Ovary (tissue), 7 donors: ENCODE measurements at regions not wholly inside any gene's neighbourhood (a gene's known extent, or its start where the extent isn't known, plus 50 kb on each side); places are given as distances from the start of the nearest gene placed in this dataset.

Experiments
- DNase-seq, 5 donors: peaks; one replicate each; pipeline ENCODE4 v3.0.0-alpha.2; 2019 to 2020
- H3K27ac ChIP-seq, 2 donors: fragments of 200-600 bp; one replicate each; pipeline versions ENCODE4 v1.5.1 to v1.8.0; 2019 to 2022
- H3K27me3 ChIP-seq: fragments of 200-600 bp; one replicate; pipeline ENCODE4 v1.8.0; 2022
- H3K36me3 ChIP-seq: fragments of 200-600 bp; sonication (generic); one replicate; pipeline ENCODE4 v1.5.1; 2019
- H3K4me1 ChIP-seq: one replicate; pipeline ENCODE4 v1.8.1; 2013; ENCODE audit warnings: mild to moderate bottlenecking, moderate library complexity; ENCODE audit not compliant: insufficient read depth
- H3K4me3 ChIP-seq: fragments of 200-600 bp; sonication (generic); one replicate; pipeline ENCODE4 v1.5.1; 2017
- H3K9me3 ChIP-seq, 2 donors: fragments of 200-600 bp in 1 of 2; sonication (generic) in 1 of 2; one replicate each; pipeline versions ENCODE4 v1.5.1 to v1.8.1; 2013 to 2019; ENCODE audit warnings: mild to moderate bottlenecking in 1 of 2, moderate library complexity in 1 of 2
- CTCF ChIP-seq, 3 donors: fragments of 450-650 bp in 2 of 3; fragments of 200-600 bp in 1 of 3; IDR thresholded peaks; one replicate each; pipeline versions ENCODE4 v1.5.1 to v1.8.0; 2016 to 2022; ENCODE audit warnings: antibody characterized with exemption in 3 of 3, mild to moderate bottlenecking in 1 of 3
- EP300 ChIP-seq: sonication (generic); formaldehyde crosslinking; IDR thresholded peaks from one replicate; pipeline ENCODE4 v1.6.1; 2017; ENCODE audit warnings: antibody characterized with exemption
- POLR2A ChIP-seq: fragments of 450-650 bp; IDR thresholded peaks from one replicate; pipeline ENCODE4 v1.6.1; 2017; ENCODE audit warnings: antibody characterized with exemption, mild to moderate bottlenecking, moderate library complexity
- WGBS, 3 donors: extraction: QIAGEN DNeasy Blood & Tissue Kit in 1 of 3; methylation state at CpG; one replicate each; pipeline versions ENCODE4 v1.1.5 to v1.1.7; 2013 to 2017; 5-methylcytosine and 5-hydroxymethylcytosine counted together
- intact Hi-C, 4 donors: fragments of 100-400 bp; cut with DNase I; formaldehyde crosslinking; loops; one replicate each; pipeline versions ENCODE4 v1.11.0 to v1.15.1; 2022 to 2023
- donor health status: DM: no; HTN: no; CAD: no; lungs with moderate emphysema.
- donor health status: DM: no; HTN: no; CAD: no.
- donor health status: Bipolar disorder and iron deficiency.
- donor health status: DM: no; HTN: no; CAD: no.
- donor health status: DM: yes; HTN: yes; CAD: no.

DNA sequence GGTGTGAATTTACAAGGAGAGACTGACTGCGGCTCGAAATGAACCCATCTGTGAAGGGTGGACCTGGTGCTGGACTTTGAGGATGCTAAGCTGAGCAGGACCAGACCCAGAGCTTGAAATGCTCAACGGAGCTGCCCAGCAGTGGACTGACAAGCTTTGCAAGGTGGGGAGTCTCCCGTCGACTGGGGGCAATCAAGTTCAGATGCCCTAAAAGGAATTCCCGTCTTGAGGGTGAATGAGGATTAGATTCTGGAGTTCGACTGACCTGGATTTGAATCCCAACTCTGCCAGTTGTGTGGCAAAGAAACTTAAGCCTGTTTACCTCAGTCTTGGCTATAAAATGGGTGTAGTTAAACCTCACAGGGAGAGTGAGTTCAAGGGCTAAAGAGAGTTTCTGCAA is 204.4 kb upstream of the LHX5 start:
- Histone ChIP-seq H3K9me3 (no peaks in the 10 kb centered on the region), H3K27me3 (no peaks in the 10 kb centered on the region), H3K4me3 (no peak overlapping the region), H3K27ac (no peak overlapping the region), H3K36me3 (no peaks in the 10 kb centered on the region), H3K4me1 (no peaks in the 10 kb centered on the region)
- intact Hi-C loops, result no loop called here
- no peak for TF ChIP-seq CTCF (IDR thresholded peaks at IDR 0.05)
- TF ChIP-seq POLR2A, result no peak
- no peak for TF ChIP-seq EP300
- 79 to 88% (median 84%) methylated on average over 7 of the region's 7 CpGs for WGBS, 3 donors
- no peak for DNase-seq

DNA sequence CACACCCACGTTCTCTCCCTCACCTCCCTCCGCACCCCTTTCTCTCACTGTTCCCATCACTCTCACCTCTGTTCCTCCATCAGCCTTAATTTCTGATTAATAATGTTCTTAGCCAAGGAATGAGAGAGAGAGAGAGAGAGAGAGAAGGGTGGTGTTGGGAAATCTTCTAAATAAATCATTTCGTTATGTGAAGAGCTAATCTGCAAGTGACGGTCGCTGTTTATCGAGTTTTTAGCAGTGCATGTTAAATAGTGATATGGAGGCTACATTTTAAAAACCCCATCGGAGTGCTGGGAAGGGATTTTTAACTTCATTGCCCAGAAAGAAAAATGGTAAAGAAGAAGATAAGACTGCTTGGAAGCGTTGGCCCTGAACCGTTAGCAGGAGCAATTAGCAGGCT is 203.3 kb upstream of the LHX5 start:
- Histone ChIP-seq H3K27ac (no peak overlapping the region), H3K4me1 (no peaks in the 10 kb centered on the region), H3K36me3 (no peaks in the 10 kb centered on the region), H3K4me3 (no peak overlapping the region), H3K9me3 (no peaks in the 10 kb centered on the region), H3K27me3 (no peaks in the 10 kb centered on the region)
- WGBS, 3 donors, result 6 to 7% (median 6%) methylated on average over 9 of the region's 9 CpGs
- intact Hi-C loops, result no loop called here
- DNase-seq, result no peak
- TF ChIP-seq CTCF (IDR thresholded peaks at IDR 0.05) (no peak), POLR2A (no peak), EP300 (no peak)

GRCh38 chr12:113674302-113674701 is 202.6 kb upstream of the LHX5 start:
- no peaks in the 10 kb centered on the region for H3K4me1 ChIP-seq
- no peak for DNase-seq
- no peak overlapping the region for H3K27ac ChIP-seq
- intact Hi-C loops, result no loop called here
- H3K36me3 ChIP-seq, result no peaks in the 10 kb centered on the region
- no peaks in the 10 kb centered on the region for H3K27me3 ChIP-seq
- TF ChIP-seq POLR2A (no peak), EP300 (no peak), CTCF (IDR thresholded peaks at IDR 0.05) (no peak)
- H3K9me3 ChIP-seq, result no peaks in the 10 kb centered on the region
- WGBS, 3 donors, result 52 to 71% (median 62%) methylated on average over 7 of the region's 7 CpGs
- H3K4me3 ChIP-seq, result no peak overlapping the region

- no peak for DNase-seq
- H3K36me3 ChIP-seq, result no peaks in the 10 kb centered on the region
- no peak overlapping the region for H3K27ac ChIP-seq
- no peak overlapping the region for H3K4me3 ChIP-seq
- H3K9me3 ChIP-seq, result no peaks in the 10 kb centered on the region
- intact Hi-C loops, result no loop called here
- TF ChIP-seq POLR2A (no peak), EP300 (no peak), CTCF (IDR thresholded peaks at IDR 0.05) (no peak)
- H3K4me1 ChIP-seq, result no peaks in the 10 kb centered on the region
- H3K27me3 ChIP-seq, result no peaks in the 10 kb centered on the region
- WGBS, 3 donors, result 24 to 33% (median 26%) methylated on average over 20 of the region's 20 CpGs
These were observed 202.0 kb upstream of the LHX5 start for GRCh38 chr12:113673458-113674238.
